ENCODE measurements at regions not wholly inside any gene's neighbourhood (a gene's known extent, or its start where the extent isn't known, plus 50 kb on each side); places are given as distances from the start of the nearest gene placed in this dataset.

DNA sequence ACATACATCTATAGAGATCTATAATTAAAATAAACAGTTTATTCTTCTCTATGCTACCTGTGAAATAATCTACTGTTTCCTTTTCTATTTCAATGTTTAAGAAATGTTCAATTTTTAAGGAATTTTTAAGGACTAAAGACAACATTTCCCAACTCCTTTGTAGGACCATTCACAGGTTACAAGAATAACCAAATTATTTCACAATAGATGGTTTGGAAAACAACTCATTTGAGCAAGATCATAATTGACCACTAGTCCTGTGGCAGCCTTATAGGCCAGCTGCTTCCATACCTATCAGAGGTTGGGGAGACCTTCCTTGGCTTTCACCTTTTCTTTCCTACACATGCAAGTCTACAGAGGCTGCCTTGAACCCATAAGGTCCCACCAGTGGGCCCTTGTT, 193.7 kb downstream of the TTC39B start:
- DNase-seq, result no peak

DNA sequence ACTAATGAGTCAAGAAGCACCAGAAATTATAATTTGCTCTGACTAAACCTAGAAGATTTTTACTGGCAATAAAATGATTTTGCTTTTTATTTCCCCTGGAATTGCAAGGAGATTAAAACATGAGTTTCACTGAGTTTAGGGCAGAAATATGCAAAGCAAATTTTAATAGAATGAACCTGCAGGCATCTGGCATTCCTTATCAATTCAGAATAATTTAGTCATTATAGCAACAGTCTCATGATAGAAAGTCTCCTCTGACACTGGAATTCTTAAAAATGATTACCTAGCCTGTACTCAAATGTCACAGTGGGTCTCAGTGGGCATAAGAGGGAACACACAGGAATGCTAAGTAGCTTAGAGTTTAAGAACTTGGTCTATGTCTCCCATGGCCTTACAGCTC, 195.9 kb downstream of the TTC39B start:
- no peak for DNase-seq

DNA sequence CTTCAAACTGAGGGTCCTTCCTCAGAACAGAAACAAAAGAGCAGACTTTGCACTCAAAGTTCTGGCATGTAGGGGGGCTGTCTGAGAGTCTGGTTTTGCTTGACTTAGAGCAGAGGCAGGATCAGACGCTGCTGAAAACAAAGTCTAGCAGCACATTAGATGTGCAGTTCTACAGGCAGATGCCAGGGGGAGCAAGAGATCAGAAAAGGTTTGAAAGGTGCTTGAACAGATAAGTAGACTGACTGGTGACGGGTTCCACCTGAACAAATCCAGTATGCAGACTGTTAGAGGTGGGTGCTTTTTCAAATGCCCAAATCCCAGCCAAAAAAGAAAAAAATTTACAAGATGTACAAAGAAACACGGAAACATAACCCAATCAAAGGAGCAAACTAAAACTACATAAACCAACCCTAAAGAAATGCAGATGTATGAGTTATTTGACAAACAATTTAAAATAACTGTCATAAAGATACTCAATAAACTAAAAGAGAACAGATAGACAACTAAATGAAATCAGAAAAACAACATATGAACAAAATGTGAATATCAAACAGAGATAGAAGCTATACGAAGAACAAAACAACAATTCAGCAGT, 194.7 kb upstream of the FREM1 start:
- DNase-seq, result peak; percentile 78

DNA sequence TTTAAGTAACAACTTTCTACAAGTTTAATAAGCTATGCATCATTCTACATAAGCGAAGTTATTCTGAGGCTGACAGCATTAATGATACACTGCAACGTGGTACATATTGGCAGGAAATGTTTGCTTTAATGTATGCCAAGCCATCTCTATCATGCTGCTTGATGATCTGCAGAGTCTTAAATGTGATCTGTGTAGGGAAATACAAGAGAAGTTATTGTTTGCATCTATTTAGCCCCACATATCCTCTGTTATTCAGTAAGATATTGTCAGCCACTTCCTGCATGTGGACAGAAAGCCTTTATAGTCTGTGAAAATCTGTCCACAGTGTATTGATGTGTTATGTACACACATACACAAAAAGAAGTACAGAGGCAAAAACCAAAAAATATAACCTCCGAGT, 193.1 kb upstream of the FREM1 start:
- no peak for DNase-seq

DNA sequence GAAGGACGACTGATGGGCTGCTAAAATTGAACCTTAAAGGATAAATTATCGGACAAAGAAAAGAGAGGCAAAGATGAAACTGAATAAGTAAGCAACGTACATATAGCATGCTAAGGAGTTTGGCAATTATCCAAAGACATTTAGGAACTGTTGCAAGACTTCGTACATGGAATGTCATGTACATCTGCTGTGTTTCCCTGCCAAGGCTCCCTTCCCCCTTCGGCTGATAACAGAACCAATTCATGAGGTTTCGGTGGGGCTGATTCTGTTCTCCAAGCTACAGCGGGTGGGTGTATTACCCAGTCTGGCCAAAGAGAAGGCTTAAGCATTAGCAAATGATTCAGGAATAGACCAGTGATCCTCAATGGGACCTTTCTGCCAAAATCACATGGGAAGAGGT, 190.9 kb upstream of the FREM1 start:
- no peak for DNase-seq

DNA sequence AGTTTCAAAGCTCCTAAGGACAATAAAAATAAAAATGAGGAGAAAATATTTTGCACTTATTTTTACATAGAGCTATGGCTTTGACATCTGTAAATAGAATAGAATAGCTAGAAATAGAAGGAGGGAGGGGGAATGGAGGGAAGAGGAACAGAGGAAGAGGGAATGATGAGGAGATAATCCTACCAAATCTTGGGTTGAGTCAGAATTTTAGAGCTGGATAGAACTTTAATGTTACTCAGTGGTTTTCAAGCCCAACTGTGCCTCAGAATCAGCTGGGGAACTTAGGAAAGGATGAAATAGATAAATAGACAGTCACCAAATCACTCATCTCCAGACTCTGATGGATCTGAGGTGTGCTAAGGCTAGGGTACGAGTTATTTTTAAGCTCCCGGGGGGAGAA, 190.3 kb upstream of the FREM1 start:
- no peak for DNase-seq

DNA sequence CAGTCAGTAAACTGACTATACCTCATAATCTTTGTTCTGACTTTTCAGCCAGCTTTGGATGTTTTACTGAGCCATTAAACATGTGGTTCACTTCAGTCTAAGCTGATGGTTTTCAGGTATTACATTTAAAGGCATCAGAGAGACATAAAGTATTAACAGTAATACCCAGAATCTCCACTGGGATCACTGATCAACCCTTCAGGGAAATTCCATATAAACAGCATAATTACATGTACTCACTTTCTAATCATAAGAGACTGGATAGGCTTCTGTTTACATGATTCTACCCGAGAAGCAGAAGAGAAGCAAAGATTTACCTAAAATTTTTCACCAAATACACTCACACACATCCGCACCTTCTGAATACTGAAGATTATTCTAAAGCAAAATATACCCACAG, 186.7 kb upstream of the FREM1 start:
- no peak for DNase-seq

DNA sequence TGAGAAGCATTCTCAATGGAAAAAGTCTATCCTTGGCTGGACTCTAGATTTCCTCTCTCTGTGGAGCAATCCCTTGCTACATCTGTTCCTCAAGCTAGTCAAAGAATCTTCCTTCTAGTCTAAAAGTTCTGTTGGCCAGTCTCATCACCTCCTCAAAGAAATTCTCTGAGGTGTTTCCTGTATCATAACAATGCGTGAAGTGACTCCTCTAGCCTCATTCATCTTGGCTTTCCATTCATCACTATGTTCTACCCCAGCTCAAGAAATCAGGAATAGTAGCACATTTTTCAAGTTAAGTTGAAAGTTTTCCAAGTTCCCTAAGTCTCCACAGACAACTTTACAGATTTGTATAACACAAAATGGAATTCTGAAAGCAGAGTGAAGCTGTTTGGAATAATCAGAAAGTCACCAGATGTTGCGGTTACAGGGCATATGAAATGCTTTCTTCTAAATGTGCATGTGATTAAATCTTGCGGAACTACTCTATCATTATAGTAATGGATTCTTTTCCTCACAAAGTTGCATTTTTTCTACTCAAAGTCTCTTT, 176.6 kb upstream of the FREM1 start:
- DNase-seq, result no peak

DNA sequence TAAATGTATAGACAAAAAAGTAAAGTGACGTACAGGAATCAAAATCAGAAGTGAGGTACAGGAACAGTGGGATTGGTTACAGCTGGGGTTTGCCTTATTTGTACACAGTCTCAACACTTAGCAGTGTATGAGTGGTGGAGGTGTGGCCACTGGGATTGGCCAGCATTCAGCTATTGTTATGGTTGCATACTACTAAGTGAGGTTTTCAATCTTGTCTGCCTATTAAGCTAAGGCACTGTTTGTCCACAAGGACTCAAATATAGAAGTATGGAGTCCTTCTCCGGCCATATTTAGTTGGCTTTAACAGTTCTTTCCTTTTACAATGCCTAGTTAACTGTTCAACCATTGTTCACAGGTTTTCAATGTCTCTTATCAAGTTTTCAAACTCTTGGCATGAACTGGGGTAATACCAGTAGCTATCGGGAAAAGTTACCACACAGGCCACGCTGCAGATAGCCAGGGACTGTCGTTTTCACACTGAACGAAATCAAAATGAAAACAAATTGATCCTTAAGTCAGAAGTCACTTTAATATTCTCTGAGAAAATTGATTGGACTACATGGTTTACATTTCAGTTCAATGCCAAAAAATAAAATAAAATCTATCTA, 176.0 kb upstream of the FREM1 start:
- no peak for DNase-seq

DNA sequence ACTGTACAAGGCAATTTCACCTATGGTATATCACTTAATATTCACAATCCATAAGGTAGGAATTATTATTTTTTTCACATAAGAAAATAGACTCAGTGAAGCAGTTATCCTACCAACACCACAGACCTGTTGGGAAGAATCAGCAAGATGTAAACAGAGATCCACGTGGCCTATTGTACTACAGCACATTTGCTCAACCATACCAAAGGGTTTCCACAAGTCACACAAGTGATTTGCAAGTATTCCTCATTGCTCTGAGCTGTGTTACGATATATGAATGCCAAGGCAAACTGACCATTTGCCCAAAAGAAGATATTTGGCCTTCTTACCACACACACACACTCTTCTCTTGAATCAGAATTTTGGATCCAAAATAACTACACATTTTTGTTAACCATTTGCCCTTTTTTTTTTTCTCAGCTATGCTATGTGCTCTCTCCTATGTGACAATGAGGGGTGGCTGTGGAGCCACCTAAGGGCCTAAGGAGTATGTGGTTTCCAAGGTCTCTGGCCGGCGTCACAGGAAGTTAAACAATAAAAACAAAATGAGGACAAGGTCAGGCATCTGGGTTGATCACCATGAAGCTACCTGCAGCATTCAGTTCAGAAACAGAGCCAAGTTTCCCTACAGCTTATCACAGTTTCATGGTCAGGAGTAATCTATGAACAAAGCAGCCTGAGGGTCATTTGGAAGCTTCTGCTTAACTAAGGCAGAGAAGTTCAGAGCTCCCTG, 171.0 kb upstream of the FREM1 start:
- no peak for DNase-seq

DNA sequence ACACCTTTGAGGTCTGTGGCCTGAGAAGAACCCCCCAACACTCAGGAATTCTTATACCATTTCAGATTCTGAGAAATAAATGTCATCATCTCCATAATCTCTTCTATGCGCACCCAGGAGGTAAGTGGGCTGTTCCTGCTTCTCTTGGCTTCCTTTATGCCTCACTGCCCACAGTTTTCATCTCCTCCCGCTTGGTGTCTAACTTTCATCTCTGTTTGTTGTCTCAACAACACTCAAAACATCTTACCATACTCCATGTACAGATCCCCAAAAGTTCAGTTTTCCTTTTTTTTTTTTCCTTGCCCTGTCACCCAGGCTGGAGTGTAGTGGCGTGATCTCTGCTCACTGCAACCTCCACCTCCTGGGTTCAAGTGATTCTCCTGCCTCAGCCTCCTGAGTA, 170.2 kb upstream of the FREM1 start:
- DNase-seq, result no peak

DNA sequence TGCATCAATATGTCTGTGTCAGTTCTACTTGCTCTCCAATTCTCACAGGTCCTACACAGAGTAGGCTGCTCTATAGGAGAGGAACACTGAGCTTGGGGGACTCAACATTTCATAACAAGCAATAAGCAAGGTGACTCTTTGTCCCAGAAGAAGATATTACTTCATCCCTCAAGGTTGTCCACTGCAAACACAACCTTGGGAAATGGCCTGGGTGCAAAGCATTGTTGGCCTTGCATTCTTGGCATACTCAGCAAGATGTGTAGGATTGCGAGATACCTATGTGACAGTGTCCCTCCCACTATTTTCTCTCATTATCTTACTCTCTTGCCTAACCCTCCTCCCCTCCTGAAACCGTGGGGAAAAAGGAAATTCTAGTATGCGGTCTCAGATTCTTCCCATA, 169.8 kb upstream of the FREM1 start:
- DNase-seq, result no peak

DNA sequence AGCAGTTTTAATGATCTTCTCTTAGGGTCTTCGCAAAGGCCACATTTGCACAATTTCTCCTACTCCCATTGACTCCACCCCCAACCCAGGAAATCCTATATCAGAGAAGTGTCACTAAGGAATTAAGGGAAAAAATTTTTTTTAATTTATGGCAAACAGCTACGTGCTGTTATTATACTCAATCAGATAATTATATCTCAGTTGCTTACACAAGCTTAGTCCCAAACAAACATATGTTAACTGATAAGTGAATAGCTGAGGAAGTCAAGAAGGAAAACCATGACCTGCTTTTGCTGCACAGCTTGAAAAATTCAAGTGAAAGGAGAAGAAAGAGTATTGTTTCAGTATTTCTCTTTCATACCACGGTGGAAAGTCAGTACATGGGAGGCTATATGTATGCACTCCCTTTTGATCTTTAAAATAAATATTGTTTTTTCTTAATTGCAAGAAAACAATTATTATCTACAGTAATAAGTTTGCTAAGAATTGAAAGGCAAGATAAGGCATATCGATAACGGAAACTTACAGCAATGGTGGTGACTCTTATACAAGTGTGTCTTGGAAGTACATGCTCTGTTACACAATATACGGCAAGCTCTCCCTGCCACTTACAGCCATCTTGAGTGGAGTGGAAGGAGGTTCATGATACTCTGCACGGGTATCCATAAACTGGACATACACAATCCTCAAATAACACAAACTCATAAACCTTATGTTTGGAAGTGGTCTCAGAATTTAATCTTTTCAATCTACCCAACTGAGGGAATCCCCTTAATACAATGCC, 167.9 kb upstream of the FREM1 start:
- no peak for DNase-seq

DNA sequence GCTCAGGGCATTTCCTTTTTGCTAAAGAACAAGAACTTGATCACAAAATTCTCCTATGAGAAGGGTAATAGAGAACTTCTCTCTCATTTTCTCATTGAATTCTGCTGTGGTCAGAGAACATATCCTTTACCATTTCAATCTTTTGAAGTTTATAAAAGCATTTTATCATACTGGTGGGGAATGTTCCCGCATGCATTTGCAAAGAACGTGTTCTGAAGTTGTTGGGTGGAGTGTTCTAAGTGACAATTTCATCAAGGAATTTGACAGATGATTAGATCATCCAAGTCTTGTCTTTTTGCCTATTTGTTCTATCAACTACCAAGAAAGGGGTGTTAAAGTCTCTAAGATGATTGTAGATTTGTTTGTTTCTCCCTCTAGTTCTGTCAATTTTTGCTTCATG, 163.4 kb upstream of the FREM1 start:
- DNase-seq, result no peak

DNA sequence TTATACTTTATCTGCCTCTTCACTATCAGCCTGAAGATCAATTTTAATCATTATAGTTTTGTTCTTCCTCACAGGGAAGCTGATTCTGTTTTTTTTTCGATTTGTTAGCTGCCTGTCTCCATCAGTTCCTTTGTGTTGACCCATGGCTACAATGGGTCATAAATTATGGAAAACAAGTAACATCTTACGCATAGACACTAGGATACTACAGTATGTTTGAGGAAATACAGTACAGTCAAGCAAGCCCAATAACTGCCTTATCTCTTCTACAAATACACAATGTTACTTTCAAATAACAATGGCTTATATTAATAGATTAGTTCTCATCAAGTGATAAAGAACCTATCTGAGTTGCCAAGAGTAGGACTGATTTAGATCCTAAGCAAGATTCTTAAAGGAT, 160.5 kb upstream of the FREM1 start:
- DNase-seq, result no peak

DNA sequence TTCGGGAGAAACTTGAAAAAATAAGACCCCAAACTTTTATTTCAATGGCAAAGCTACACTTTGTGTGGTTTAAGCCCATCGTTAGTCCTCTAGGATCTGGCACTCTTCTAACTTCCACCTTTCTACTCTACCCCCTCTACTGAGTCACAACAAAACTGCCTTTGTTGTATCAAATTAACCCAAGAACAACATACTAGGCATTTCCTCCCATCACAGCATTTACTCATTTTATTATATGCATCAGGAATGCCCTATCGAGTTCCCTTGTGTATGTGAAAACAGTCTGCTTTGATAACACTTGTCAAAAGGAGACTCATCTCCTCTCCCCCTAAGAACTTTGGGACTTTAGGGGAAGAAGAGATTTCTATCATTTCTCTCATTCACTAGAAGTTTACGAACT, 158.9 kb upstream of the FREM1 start:
- no peak for DNase-seq

DNA sequence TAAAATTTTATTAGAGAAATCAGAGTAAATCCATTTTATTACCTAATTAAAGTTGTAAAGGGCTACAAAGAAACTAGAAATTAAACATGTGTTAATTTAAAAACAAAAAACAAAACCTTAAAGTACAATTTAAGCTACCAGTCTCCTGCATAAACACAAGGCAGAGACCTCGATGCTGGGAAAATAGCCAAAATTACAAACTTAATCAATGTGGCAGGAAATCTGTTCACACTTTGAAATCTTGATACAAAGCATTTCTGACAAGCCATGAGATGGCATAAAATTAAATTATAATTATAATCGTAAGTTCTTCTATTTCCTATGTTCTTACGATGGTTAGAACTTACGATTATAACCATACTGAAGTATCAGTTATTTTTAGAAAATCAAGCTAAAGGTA, 158.0 kb upstream of the FREM1 start:
- DNase-seq, result no peak

DNA sequence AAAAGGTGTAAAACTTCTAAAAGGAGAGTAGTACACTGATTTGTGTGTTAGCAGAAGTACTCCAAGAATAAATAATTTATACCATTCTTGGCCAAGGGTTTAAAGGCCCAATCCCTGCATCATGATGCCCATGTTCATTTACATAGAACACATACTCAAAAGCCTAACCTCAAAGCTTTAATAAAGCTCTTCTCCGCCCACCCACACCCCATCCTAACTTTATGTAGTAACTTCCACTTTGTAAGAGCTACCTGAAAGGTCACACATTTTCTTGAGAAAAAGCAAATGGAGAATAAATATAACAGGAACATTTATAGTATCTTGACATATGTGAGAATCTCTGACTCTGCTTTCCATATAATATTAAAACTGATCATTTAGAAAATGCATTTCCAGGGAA, 148.8 kb upstream of the FREM1 start:
- DNase-seq, result no peak

DNA sequence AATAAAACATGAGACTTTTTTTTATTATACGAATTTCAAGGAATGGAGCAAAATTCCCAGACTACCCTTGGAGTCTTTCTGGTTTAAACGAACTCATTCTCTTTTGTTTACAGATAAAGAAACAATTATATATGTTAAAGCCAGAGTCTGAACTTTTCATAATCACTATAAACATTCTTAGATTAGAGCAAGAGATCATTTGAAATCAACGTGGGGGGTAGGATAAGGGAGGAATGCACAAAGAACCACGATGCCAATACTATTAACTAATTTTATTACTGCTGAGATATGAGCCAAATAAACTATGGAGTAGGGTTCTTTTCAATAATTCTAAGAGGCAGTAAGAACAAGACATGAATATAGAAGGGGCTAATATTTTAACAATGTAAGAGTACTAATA, 148.0 kb upstream of the FREM1 start:
- no peak for DNase-seq

DNA sequence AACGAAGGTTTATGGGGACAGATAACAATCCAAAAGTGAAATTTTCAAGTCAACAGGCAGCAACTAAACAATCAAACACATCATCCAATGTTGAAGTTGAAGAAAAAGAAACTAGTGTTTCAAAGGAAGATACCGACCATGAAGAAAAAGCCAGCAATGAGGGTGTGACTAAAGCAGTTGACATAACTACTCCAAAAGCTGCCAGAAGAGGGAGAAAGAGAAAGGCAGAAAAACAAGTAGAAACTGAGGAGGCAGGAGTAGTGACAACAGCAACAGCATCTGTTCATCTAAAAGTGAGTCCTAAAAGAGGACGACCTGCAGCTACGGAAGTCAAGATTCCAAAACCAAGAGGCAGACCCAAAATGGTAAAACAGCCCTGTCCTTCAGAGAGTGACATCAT, 145.1 kb upstream of the FREM1 start:
- DNase-seq, result peak; percentile 27

DNA sequence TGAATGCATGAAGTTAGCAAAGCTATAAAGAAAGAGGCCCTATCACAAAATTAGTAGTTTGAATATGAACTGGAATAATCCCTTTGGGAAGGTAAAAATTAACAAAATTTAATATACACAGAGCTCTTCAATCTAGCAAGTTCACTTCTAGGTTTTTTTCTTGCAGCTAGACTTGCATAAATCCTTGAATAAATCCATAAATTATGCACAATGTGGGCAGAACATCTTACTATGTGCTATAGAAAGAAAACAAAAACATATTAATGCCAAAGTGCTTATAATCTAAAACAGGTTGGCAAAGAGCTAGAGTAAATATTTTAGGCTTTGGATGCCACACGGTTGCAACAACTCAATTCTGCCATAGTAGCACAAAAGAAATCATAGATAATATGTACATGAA, 138.5 kb upstream of the FREM1 start:
- DNase-seq, result no peak

DNA sequence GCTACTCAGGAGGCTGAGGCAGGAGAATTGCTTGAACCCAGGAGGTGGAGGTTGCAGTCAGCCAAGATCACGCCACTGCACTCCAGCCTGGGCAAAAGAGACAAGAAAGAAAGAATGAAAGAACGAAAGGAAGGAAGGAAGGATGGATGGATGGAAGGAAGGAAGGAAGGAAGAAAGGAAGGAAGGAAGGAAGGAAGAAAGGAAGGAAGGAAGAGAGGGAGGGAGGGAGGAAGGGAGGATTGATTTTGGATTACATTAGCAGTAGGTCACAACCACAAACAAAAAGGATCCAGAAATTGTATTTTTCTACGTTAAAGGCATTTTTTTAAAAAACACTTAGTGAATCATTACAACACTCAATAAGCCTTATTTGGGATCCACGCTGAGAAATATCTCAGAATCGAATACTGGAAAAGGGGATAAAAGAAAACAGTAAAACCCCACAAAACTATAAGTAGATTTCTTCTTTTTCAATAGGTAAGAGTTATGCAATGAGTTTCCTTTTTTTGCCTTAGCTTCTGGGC, 136.9 kb upstream of the FREM1 start:
- no peak for DNase-seq

DNA sequence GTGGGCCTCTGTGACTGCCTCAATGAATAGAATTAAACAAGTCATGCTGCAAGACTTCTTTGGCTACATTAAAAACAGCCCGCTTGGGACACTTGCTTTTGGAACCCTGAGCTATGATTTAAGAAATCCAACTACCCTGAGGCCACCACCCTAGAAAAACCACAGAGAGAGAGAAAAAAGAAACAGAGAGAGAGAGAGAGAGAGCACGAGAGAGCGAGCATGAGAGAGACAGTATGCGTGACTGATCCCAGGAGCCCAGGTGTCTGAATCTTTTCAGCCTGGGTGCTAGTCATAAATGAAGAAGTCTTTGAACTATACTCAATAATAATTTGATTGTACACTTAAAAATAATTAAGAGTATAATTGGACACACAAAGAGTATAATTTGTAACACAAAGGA, 123.1 kb upstream of the FREM1 start:
- no peak for DNase-seq
